MM.1S (cell line): ENCODE measurements at regions not wholly inside any gene's neighbourhood (a gene's known extent, or its start where the extent isn't known, plus 50 kb on each side); places are given as distances from the start of the nearest gene placed in this dataset.

Source experiments
- DNase-seq: peaks from one replicate; pipeline ENCODE4 v3.0.0-alpha.2; 2015
- H2AFZ ChIP-seq: fragments of 300-600 bp; sonication (generic); 2 replicates; pipeline ENCODE4 v1.6.0; 2016; ENCODE audit warnings: antibody characterized with exemption, low read length
- H3F3A ChIP-seq: fragments of 300-600 bp; sonication (generic); 2 replicates; pipeline ENCODE4 v1.6.1; 2016; ENCODE audit warnings: mild to moderate bottlenecking, antibody characterized with exemption, low read length, moderate library complexity, mixed read lengths; ENCODE audit not compliant: insufficient read depth
- H3K27ac ChIP-seq: fragments of 300-600 bp; sonication (generic); 2 replicates; pipeline ENCODE4 v1.5.1; 2016; ENCODE audit warnings: mild to moderate bottlenecking, low read length
- H3K27me3 ChIP-seq: fragments of 300-600 bp; sonication (generic); replicated peaks from 2 replicates; pipeline ENCODE4 v1.6.0; 2016; ENCODE audit warnings: low read length; ENCODE audit not compliant: insufficient read depth
- H3K36me3 ChIP-seq: fragments of 300-600 bp; sonication (generic); replicated peaks from 2 replicates; pipeline ENCODE4 v1.6.1; 2016; ENCODE audit warnings: mild to moderate bottlenecking, low read length, mixed read lengths; ENCODE audit not compliant: insufficient read depth
- H3K4me1 ChIP-seq: fragments of 300-600 bp; sonication (generic); 2 replicates; pipeline ENCODE4 v1.6.1; 2016; ENCODE audit warnings: low read length, mixed read lengths
- H3K4me2 ChIP-seq: fragments of 300-600 bp; sonication (generic); 2 replicates; pipeline ENCODE4 v1.6.0; 2016; ENCODE audit warnings: low read depth, low read length
- H3K4me3 ChIP-seq: fragments of 300-600 bp; sonication (generic); 2 replicates; pipeline ENCODE4 v1.5.1; 2016; ENCODE audit warnings: low read length, mixed read lengths
- H3K79me2 ChIP-seq: fragments of 300-600 bp; sonication (generic); 2 replicates; pipeline ENCODE4 v1.6.1; 2016; ENCODE audit warnings: mixed run types, low read length, mixed read lengths
- H3K9ac ChIP-seq: fragments of 300-600 bp; sonication (generic); 2 replicates; pipeline ENCODE4 v1.6.1; 2016; ENCODE audit warnings: low read length, mixed read lengths
- H3K9me2 ChIP-seq: fragments of 300-600 bp; sonication (generic); replicated peaks from 2 replicates; pipeline ENCODE4 v1.6.1; 2016; ENCODE audit warnings: mild to moderate bottlenecking, low read length, mixed read lengths; ENCODE audit not compliant: insufficient read depth
- H3K9me3 ChIP-seq: fragments of 300-600 bp; sonication (generic); replicated peaks from 2 replicates; pipeline ENCODE4 v1.6.1; 2016; ENCODE audit warnings: mild to moderate bottlenecking, low read length, mixed read lengths; ENCODE audit not compliant: insufficient read depth
- H4K20me1 ChIP-seq: fragments of 300-600 bp; sonication (generic); 2 replicates; pipeline ENCODE4 v1.6.1; 2016; ENCODE audit warnings: mild to moderate bottlenecking, low read length, moderate library complexity, mixed read lengths; ENCODE audit not compliant: insufficient read depth
- EZH2 ChIP-seq: fragments of 300-600 bp; sonication (generic); optimal IDR thresholded peaks from 2 replicates; pipeline ENCODE3; 2017; ENCODE audit warnings: low read depth, mild to moderate bottlenecking, antibody characterized with exemption, low read length, mixed read lengths
- EZH2phosphoT487 ChIP-seq: fragments of 300-600 bp; sonication (generic); IDR thresholded peaks from 2 replicates; pipeline ENCODE4 v1.6.1; 2018; ENCODE audit warnings: antibody characterized with exemption, low read length
- TF ChIP-seq, protein P1 (sequence below): fragments of 300-600 bp; sonication (generic); IDR thresholded peaks from 2 replicates; pipeline ENCODE4 v1.5.1; 2016; ENCODE audit warnings: antibody characterized with exemption, low read length, mixed read lengths

DNA sequence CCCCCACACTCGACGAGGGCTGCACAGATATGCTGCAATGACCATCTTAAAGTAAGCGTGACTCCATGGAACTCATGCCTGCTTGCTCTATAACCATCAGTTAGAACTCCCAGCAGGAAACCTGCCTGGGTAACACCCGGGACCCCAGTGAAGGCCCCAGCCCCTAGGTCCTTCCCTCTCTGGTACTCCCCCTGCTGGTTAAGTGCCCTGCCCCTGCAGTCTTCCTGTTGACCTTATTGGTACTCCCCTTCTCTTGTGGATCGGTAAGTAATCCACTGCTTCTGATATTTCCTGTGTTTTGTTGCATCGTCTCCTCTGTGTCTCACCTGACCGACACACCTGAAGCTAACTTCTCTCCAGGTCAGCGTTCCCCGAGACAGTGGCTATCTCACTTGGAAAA, 104.8 kb upstream of the COG2 start:
- no peak overlapping the region for H3K4me3 ChIP-seq
- no peak overlapping the region for H3K9ac ChIP-seq
- H3K9me3 ChIP-seq, result no peaks in the 10 kb centered on the region
- TF ChIP-seq, protein P1, sequence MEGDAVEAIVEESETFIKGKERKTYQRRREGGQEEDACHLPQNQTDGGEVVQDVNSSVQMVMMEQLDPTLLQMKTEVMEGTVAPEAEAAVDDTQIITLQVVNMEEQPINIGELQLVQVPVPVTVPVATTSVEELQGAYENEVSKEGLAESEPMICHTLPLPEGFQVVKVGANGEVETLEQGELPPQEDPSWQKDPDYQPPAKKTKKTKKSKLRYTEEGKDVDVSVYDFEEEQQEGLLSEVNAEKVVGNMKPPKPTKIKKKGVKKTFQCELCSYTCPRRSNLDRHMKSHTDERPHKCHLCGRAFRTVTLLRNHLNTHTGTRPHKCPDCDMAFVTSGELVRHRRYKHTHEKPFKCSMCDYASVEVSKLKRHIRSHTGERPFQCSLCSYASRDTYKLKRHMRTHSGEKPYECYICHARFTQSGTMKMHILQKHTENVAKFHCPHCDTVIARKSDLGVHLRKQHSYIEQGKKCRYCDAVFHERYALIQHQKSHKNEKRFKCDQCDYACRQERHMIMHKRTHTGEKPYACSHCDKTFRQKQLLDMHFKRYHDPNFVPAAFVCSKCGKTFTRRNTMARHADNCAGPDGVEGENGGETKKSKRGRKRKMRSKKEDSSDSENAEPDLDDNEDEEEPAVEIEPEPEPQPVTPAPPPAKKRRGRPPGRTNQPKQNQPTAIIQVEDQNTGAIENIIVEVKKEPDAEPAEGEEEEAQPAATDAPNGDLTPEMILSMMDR, result no peak
- TF ChIP-seq EZH2phosphoT487 (no peak), EZH2 (no peak)
- no peak overlapping the region for H3K27ac ChIP-seq
- H3K36me3 ChIP-seq, result no peaks in the 10 kb centered on the region
- H3K27me3 ChIP-seq, result no peaks in the 10 kb centered on the region
- no peaks in the 10 kb centered on the region for H4K20me1 ChIP-seq
- no peaks in the 10 kb centered on the region for H3F3A ChIP-seq
- DNase-seq, result no peak
- H3K4me1 ChIP-seq, result no peaks in the 10 kb centered on the region
- H2AFZ ChIP-seq, result no peak overlapping the region
- H3K4me2 ChIP-seq, result no peak overlapping the region
- H3K9me2 ChIP-seq, result no peaks in the 10 kb centered on the region
- no peaks in the 10 kb centered on the region for H3K79me2 ChIP-seq

DNA sequence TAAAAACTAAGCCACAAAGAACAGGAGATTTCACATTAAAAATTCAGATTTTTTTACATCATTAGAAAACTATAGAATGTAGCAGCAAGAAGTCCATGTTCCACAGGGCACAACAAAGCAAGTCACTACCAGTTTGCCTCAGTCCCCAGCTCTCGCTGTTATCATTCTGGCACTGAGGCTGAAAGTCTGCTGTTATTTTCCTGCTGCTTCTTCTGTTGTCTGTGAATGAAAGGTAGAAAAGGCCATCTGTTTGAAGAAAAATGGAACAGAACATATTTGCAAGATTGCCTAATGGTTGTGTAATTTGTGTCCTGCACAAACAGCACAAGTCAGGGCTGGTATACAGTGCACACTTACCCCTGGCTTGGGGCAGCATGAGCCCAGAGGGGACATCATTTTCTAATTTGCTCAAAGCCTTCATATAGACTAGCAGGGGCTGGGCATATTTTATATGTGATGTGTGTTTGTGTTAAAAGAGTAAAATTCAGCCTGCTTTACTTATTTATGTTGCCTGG, 105.6 kb upstream of the COG2 start:
- no peak for TF ChIP-seq EZH2
- TF ChIP-seq, protein P1, result no peak
- no peak overlapping the region for H3K4me2 ChIP-seq
- no peaks in the 10 kb centered on the region for H3F3A ChIP-seq

DNA sequence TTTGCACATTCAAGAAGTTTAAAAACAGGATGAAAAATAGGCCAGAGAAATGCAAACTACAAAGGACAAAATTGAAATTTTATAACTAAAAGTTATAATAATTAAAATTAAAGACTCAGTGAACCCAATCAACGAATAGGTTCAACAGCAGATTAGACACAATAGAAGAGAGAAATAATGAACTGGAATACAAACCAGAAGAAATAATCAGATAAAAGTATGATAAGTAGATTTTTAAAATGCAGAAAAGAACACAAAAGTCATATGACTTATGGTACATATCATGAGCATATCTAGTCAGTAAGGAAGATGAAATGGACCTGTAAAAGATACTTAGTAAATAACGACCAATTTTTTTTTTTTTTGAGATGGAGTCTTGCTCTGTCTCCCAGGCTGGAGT, 108.1 kb upstream of the COG2 start:
- TF ChIP-seq EZH2phosphoT487, result no peak
- TF ChIP-seq, protein P1, result no peak
- no peak for TF ChIP-seq EZH2

More for the DNA sequence above, 105.6 kb upstream of the COG2 start:
- no peaks in the 10 kb centered on the region for H3K27me3 ChIP-seq
- no peak overlapping the region for H3K4me3 ChIP-seq
- no peak for DNase-seq
- no peaks in the 10 kb centered on the region for H3K9me3 ChIP-seq
- H3K27ac ChIP-seq, result no peak overlapping the region
- H3K9ac ChIP-seq, result no peak overlapping the region
- no peaks in the 10 kb centered on the region for H3K4me1 ChIP-seq
- no peaks in the 10 kb centered on the region for H3K79me2 ChIP-seq
- H3K9me2 ChIP-seq, result no peaks in the 10 kb centered on the region
- no peaks in the 10 kb centered on the region for H4K20me1 ChIP-seq
- no peak overlapping the region for H2AFZ ChIP-seq
- H3K36me3 ChIP-seq, result no peaks in the 10 kb centered on the region

More for the DNA sequence above, 108.1 kb upstream of the COG2 start:
- H2AFZ ChIP-seq, result no peak overlapping the region
- no peaks in the 10 kb centered on the region for H3K79me2 ChIP-seq
- H3K9me3 ChIP-seq, result no peaks in the 10 kb centered on the region
- no peaks in the 10 kb centered on the region for H4K20me1 ChIP-seq
- H3K9me2 ChIP-seq, result no peaks in the 10 kb centered on the region
- no peaks in the 10 kb centered on the region for H3K36me3 ChIP-seq
- no peak overlapping the region for H3K4me3 ChIP-seq
- H3F3A ChIP-seq, result no peaks in the 10 kb centered on the region
- DNase-seq, result no peak
- no peaks in the 10 kb centered on the region for H3K27me3 ChIP-seq
- H3K9ac ChIP-seq, result no peak overlapping the region
- H3K4me2 ChIP-seq, result no peak overlapping the region
- H3K27ac ChIP-seq, result no peak overlapping the region
- H3K4me1 ChIP-seq, result no peaks in the 10 kb centered on the region
